NB4 (cell line): ENCODE measurements at regions not wholly inside any gene's neighbourhood (a gene's known extent, or its start where the extent isn't known, plus 50 kb on each side); places are given as distances from the start of the nearest gene placed in this dataset.

ENCODE experiments used
- DNase-seq: peaks from one replicate; pipeline ENCODE4 v3.0.0; 2010; ENCODE audit warnings: low read depth
- H3K4me3 ChIP-seq: one replicate; pipeline ENCODE4 v1.5.1; 2011; ENCODE audit warnings: mild to moderate bottlenecking, low read depth, low read length, moderate library complexity
- CTCF ChIP-seq: IDR thresholded peaks from one replicate; pipeline ENCODE4 v1.5.1; 2012; ENCODE audit warnings: low read depth, low read length
- MAX ChIP-seq: IDR thresholded peaks from 2 replicates; pipeline ENCODE4 v1.6.1; 2011; ENCODE audit warnings: low read depth, low read length
- MYC ChIP-seq: IDR thresholded peaks from 2 replicates; pipeline ENCODE4 v1.6.1; 2011; ENCODE audit warnings: low read depth, low read length
- POLR2A ChIP-seq: IDR thresholded peaks from 2 replicates; pipeline ENCODE4 v1.6.1; 2011; ENCODE audit warnings: mild to moderate bottlenecking; ENCODE audit not compliant: insufficient read length; ENCODE audit errors: extremely low read depth

DNA sequence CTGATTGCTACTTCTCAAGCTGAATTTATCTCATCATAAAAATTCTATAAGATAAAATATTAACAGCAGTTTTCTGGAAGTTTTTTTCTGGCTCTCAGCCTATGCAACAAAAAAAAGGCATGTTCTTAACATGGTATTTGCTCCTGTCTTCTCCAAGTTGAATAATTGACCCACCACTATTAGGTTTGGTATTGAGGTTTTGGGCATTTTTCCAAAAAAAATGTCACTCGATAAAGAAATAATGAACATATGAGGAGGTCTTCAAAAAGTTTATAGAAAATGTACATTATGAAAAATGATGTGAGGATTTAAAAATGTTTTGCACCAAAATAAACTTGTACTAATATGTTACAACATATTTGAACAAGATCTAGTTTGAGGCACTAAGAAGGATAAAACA, 808.6 kb upstream of the RAG2 start:
- no peak for DNase-seq
- TF ChIP-seq POLR2A (no peak), MYC (no peak), MAX (no peak)
- no peak overlapping the region for H3K4me3 ChIP-seq

GRCh38 chr11:37404231-37404630, 806.2 kb upstream of the RAG2 start:
- no peak for TF ChIP-seq POLR2A
- TF ChIP-seq MAX: no peak
- TF ChIP-seq MYC: no peak
- TF ChIP-seq CTCF: no peak
- DNase-seq: no peak
- no peak overlapping the region for H3K4me3 ChIP-seq

GRCh38 chr11:37402663-37403062, 804.6 kb upstream of the RAG2 start:
- DNase-seq: no peak
- TF ChIP-seq CTCF (no peak), MYC (no peak), POLR2A (no peak), MAX (no peak)
- no peak overlapping the region for H3K4me3 ChIP-seq

GRCh38 chr11:37394236-37394870, 796.3 kb upstream of the RAG2 start:
- H3K4me3 ChIP-seq: no peak overlapping the region
- peak; percentile 9 for DNase-seq
- TF ChIP-seq POLR2A (no peak), CTCF (no peak), MAX (no peak), MYC (no peak)

GRCh38 chr11:37391615-37392014, 793.6 kb upstream of the RAG2 start:
- H3K4me3 ChIP-seq: no peak overlapping the region
- TF ChIP-seq POLR2A: no peak
- TF ChIP-seq MAX: no peak
- no peak for TF ChIP-seq CTCF
- no peak for TF ChIP-seq MYC
- no peak for DNase-seq

DNA sequence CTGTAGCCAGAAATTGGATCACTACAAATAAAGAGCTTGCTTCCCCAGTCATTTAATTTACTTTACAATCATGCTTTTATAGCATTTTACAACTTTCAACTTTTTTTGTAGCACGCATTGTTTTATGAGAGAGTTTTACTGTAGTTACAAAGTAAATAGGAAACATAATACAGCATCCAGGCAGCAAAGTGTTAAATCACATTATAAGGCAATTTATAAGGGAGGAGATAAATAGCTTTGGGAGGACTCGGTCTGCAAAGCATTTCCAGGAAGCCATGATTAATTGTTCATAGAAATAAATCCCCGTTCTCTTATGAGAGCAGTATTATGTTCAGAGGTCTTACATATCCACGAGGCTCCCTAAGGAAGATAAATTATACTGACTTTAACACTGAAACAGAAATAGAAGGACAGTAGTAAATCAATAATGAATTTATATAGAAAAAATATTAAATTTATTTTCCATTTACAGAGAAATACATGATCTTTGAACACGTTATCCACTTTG, 792.6 kb upstream of the RAG2 start:
- H3K4me3 ChIP-seq: no peak overlapping the region
- no peak for DNase-seq
- TF ChIP-seq MAX (no peak), POLR2A (no peak), MYC (no peak), CTCF (no peak)
